K562 (cell line): ENCODE measurements at regions not wholly inside any gene's neighbourhood (a gene's known extent, or its start where the extent isn't known, plus 50 kb on each side); places are given as distances from the start of the nearest gene placed in this dataset.

Experiments used
- CTCF ChIP-seq, 3 experiments: IDR thresholded peaks in 2 of 3; conservative IDR thresholded peaks in 1 of 3; 2 replicates each; pipeline ENCODE4 v1.5.1; 2011 to 2012; ENCODE audit warnings: low read length in 3 of 3, mild to moderate bottlenecking in 3 of 3, control low read depth in 2 of 3, improper control_type of control experiment in 1 of 3, inconsistent platforms in 1 of 3, low read depth in 1 of 3, mixed read lengths in 1 of 3, moderate library complexity in 1 of 3; ENCODE audit not compliant: insufficient read depth in 2 of 3
- ETS1 ChIP-seq: conservative IDR thresholded peaks from 2 replicates; pipeline ENCODE4 v1.6.1; 2011; ENCODE audit warnings: low read depth, mild to moderate bottlenecking, low read length; ENCODE audit not compliant: control insufficient read depth
- PHF8 ChIP-seq: fragments of 200-600 bp; sonication (generic); IDR thresholded peaks from 2 replicates; pipeline ENCODE4 v1.6.1; 2012; ENCODE audit warnings: mixed run types, mild to moderate bottlenecking, inconsistent platforms, low read length, moderate library complexity, borderline replicate concordance
- RNF2 ChIP-seq: sonication (generic); IDR thresholded peaks from 2 replicates; pipeline ENCODE4 v1.6.1; 2016
- ZFP1 ChIP-seq: fragments of 450-650 bp; formaldehyde crosslinking; IDR thresholded peaks from 2 replicates; pipeline ENCODE4 v1.4.0; 2020; ENCODE audit warnings: mild to moderate bottlenecking, mixed read lengths
- TF ChIP-seq, protein P1 (sequence below): fragments of 250-450 bp; sonication (Bioruptor Pico); IDR thresholded peaks from 2 replicates; pipeline ENCODE4 v1.4.0; 2020; ENCODE audit warnings: mild to moderate bottlenecking, moderate library complexity
- TF ChIP-seq, protein P2 (sequence below): fragments of 450-650 bp; IDR thresholded peaks from 2 replicates; pipeline ENCODE4 v1.6.1; 2016; ENCODE audit warnings: antibody characterized with exemption
- TF ChIP-seq, protein P3 (sequence below), 2 experiments: fragments of 450-650 bp in 1 of 2; IDR thresholded peaks; 2 replicates each; pipeline ENCODE4 v1.6.1; 2011 to 2017; ENCODE audit warnings: low read depth in 2 of 2, antibody characterized with exemption in 1 of 2, borderline replicate concordance in 1 of 2, low read length in 1 of 2, mild to moderate bottlenecking in 1 of 2, mixed read lengths in 1 of 2; ENCODE audit not compliant: control insufficient read depth in 1 of 2

DNA sequence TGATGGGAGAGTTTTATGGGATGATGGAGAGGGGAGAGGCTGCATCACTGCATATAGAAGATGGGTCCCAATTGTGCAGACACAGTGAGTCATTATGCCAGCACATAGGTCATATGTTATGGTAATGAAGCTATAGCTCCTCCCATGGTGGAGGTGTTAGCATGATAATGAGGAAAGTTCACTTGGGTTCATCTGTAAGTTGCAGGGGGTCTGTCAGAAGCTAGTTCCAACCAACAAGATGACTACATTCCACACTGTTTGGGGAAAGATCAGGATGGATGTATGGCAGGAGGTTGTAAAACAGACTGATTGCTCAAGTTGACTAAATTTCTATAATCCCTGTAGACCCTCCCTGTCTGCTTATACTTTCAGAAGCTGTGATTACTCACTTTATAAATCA lies 561.3 kb downstream of the C12orf50 start:
- TF ChIP-seq, protein P1, sequence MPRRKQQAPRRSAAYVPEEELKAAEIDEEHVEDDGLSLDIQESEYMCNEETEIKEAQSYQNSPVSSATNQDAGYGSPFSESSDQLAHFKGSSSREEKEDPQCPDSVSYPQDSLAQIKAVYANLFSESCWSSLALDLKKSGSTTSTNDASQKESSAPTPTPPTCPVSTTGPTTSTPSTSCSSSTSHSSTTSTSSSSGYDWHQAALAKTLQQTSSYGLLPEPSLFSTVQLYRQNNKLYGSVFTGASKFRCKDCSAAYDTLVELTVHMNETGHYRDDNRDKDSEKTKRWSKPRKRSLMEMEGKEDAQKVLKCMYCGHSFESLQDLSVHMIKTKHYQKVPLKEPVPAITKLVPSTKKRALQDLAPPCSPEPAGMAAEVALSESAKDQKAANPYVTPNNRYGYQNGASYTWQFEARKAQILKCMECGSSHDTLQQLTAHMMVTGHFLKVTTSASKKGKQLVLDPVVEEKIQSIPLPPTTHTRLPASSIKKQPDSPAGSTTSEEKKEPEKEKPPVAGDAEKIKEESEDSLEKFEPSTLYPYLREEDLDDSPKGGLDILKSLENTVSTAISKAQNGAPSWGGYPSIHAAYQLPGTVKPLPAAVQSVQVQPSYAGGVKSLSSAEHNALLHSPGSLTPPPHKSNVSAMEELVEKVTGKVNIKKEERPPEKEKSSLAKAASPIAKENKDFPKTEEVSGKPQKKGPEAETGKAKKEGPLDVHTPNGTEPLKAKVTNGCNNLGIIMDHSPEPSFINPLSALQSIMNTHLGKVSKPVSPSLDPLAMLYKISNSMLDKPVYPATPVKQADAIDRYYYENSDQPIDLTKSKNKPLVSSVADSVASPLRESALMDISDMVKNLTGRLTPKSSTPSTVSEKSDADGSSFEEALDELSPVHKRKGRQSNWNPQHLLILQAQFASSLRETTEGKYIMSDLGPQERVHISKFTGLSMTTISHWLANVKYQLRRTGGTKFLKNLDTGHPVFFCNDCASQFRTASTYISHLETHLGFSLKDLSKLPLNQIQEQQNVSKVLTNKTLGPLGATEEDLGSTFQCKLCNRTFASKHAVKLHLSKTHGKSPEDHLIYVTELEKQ = no peak
- TF ChIP-seq PHF8 (no peak), RNF2 (no peak), CTCF (IDR thresholded peaks at IDR 0.05 in 2 of 3, conservative IDR thresholded peaks at IDR 0.05 in 1 of 3; ENCODE audit: insufficient read depth in 2 of 3, low read depth in 1 of 3, low read length in 3 of 3) (no peak), ZFP1 (CRISPR knock-in tag) (no peak), ETS1 (no peak)
- TF ChIP-seq, protein P2, sequence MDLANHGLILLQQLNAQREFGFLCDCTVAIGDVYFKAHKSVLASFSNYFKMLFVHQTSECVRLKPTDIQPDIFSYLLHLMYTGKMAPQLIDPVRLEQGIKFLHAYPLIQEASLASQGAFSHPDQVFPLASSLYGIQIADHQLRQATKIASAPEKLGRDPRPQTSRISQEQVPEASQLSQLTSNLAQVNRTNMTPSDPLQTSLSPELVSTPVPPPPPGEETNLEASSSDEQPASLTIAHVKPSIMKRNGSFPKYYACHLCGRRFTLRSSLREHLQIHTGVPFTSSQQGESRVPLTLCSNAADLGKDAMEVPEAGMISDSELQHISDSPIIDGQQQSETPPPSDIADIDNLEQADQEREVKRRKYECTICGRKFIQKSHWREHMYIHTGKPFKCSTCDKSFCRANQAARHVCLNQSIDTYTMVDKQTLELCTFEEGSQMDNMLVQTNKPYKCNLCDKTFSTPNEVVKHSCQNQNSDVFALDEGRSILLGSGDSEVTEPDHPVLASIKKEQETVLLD = no peak
- TF ChIP-seq, protein P3, sequence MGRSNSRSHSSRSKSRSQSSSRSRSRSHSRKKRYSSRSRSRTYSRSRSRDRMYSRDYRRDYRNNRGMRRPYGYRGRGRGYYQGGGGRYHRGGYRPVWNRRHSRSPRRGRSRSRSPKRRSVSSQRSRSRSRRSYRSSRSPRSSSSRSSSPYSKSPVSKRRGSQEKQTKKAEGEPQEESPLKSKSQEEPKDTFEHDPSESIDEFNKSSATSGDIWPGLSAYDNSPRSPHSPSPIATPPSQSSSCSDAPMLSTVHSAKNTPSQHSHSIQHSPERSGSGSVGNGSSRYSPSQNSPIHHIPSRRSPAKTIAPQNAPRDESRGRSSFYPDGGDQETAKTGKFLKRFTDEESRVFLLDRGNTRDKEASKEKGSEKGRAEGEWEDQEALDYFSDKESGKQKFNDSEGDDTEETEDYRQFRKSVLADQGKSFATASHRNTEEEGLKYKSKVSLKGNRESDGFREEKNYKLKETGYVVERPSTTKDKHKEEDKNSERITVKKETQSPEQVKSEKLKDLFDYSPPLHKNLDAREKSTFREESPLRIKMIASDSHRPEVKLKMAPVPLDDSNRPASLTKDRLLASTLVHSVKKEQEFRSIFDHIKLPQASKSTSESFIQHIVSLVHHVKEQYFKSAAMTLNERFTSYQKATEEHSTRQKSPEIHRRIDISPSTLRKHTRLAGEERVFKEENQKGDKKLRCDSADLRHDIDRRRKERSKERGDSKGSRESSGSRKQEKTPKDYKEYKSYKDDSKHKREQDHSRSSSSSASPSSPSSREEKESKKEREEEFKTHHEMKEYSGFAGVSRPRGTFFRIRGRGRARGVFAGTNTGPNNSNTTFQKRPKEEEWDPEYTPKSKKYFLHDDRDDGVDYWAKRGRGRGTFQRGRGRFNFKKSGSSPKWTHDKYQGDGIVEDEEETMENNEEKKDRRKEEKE (IDR thresholded peaks at IDR 0.05; ENCODE audit: borderline replicate concordance in 1 of 2, control insufficient read depth in 1 of 2, low read depth in 2 of 2, low read length in 1 of 2) = no peak
